SKM-1 treated with dmso at 0.1 percent for 144 hours (cell line): ENCODE measurements at regions not wholly inside any gene's neighbourhood (a gene's known extent, or its start where the extent isn't known, plus 50 kb on each side); places are given as distances from the start of the nearest gene placed in this dataset.

ENCODE experiments used
- DNase-seq: peaks from one replicate; lab custom pipeline; 2025; ENCODE audit not compliant: unreplicated experiment; lab: John Stamatoyannopoulos, UW

- DNase-seq: no peak
Observed at GRCh38 chr22:48212727-48213126, 1450.3 kb downstream of the TBC1D22A start.

GRCh38 chr22:48210812-48211211 lies 1448.4 kb downstream of the TBC1D22A start:
- no peak for DNase-seq

- DNase-seq: no peak
Observed at GRCh38 chr22:48210198-48210580, 1447.7 kb downstream of the TBC1D22A start.

- DNase-seq: no peak
Observed at GRCh38 chr22:48209473-48210197, 1447.2 kb downstream of the TBC1D22A start.

- DNase-seq: no peak
Observed at GRCh38 chr22:48208894-48209293, 1446.4 kb downstream of the TBC1D22A start.

GRCh38 chr22:48207919-48208535 lies 1445.6 kb downstream of the TBC1D22A start:
- no peak for DNase-seq

GRCh38 chr22:48205790-48206189 lies 1443.3 kb downstream of the TBC1D22A start:
- no peak for DNase-seq

- DNase-seq: no peak
Observed at GRCh38 chr22:48205161-48205560, 1442.7 kb downstream of the TBC1D22A start.

- DNase-seq: no peak
Observed at GRCh38 chr22:48204296-48204695, 1441.8 kb downstream of the TBC1D22A start.

GRCh38 chr22:48199667-48200066 lies 1437.2 kb downstream of the TBC1D22A start:
- no peak for DNase-seq

GRCh38 chr22:48198489-48199459 lies 1436.3 kb downstream of the TBC1D22A start:
- no peak for DNase-seq

- DNase-seq: no peak
Observed at GRCh38 chr22:48197189-48197690, 1434.8 kb downstream of the TBC1D22A start.

- DNase-seq: no peak
Observed at GRCh38 chr22:48192920-48193319, 1430.5 kb downstream of the TBC1D22A start.

- no peak for DNase-seq
Observed at GRCh38 chr22:48192071-48192470, 1429.6 kb downstream of the TBC1D22A start.

- no peak for DNase-seq
Observed at GRCh38 chr22:48188231-48188721, 1425.8 kb downstream of the TBC1D22A start.

GRCh38 chr22:48187356-48187755 lies 1424.9 kb downstream of the TBC1D22A start:
- no peak for DNase-seq

- DNase-seq: no peak
Observed at GRCh38 chr22:48186146-48186790, 1423.8 kb downstream of the TBC1D22A start.

GRCh38 chr22:48185071-48186055 lies 1422.9 kb downstream of the TBC1D22A start:
- DNase-seq: no peak
